SK-N-SH treated with all-trans-retinoic acid at 6 μM for 48 hours (cell line): ENCODE measurements at regions not wholly inside any gene's neighbourhood (a gene's known extent, or its start where the extent isn't known, plus 50 kb on each side); places are given as distances from the start of the nearest gene placed in this dataset.

ENCODE experiments used
- ARNTL ChIP-seq: fragments of 450-650 bp; formaldehyde crosslinking; IDR thresholded peaks from 2 replicates; pipeline ENCODE4 v1.5.0; 2020; ENCODE audit warnings: low read depth, mild to moderate bottlenecking, moderate library complexity, borderline replicate concordance
- BACH2 ChIP-seq: fragments of 250-450 bp; sonication (Bioruptor Pico); IDR thresholded peaks from 2 replicates; pipeline ENCODE4 v1.9.0; 2021; ENCODE audit warnings: mild to moderate bottlenecking, borderline replicate concordance
- CREB5 ChIP-seq: fragments of 250-450 bp; sonication (Bioruptor Pico); IDR thresholded peaks from 2 replicates; pipeline ENCODE4 v1.5.1; 2020; ENCODE audit warnings: low read depth, mild to moderate bottlenecking, moderate library complexity
- CSRNP3 ChIP-seq: fragments of 250-450 bp; sonication (Bioruptor Pico); IDR thresholded peaks from 2 replicates; pipeline ENCODE4 v1.5.1; 2021; ENCODE audit warnings: mild to moderate bottlenecking, moderate library complexity
- ISL1 ChIP-seq: fragments of 250-450 bp; sonication (Bioruptor Pico); IDR thresholded peaks from 2 replicates; pipeline ENCODE4 v2.1.2; 2022; ENCODE audit warnings: mild to moderate bottlenecking, moderate library complexity
- OSR1 ChIP-seq: fragments of 250-450 bp; sonication (Bioruptor Pico); IDR thresholded peaks from 2 replicates; pipeline ENCODE4 v1.8.0; 2022; ENCODE audit warnings: moderate library complexity, mild to moderate bottlenecking, inconsistent platforms
- PATZ1 ChIP-seq: fragments of 250-450 bp; sonication (Bioruptor Pico); IDR thresholded peaks from 2 replicates; pipeline ENCODE4 v1.8.0; 2020; ENCODE audit warnings: mild to moderate bottlenecking, moderate library complexity, borderline replicate concordance
- TSHZ2 ChIP-seq: fragments of 250-450 bp; sonication (Bioruptor Pico); IDR thresholded peaks from 2 replicates; pipeline ENCODE4 v1.5.0; 2020; ENCODE audit warnings: mild to moderate bottlenecking, moderate library complexity
- ZC3H10 ChIP-seq: fragments of 250-450 bp; sonication (Bioruptor Pico); IDR thresholded peaks from 2 replicates; pipeline ENCODE4 v1.5.1; 2021; ENCODE audit warnings: mild to moderate bottlenecking, moderate library complexity

GRCh38 chr16:62872339-62872738 is 836.1 kb upstream of the CDH8 start:
- TF ChIP-seq PATZ1 (CRISPR knock-in tag) (no peak), ISL1 (CRISPR knock-in tag) (no peak), ARNTL (CRISPR knock-in tag) (no peak), ZC3H10 (no peak), CREB5 (CRISPR knock-in tag) (no peak), TSHZ2 (CRISPR knock-in tag) (no peak), OSR1 (CRISPR knock-in tag) (no peak), CSRNP3 (no peak), BACH2 (CRISPR knock-in tag) (no peak)
